ENCODE measurements at regions not wholly inside any gene's neighbourhood (a gene's known extent, or its start where the extent isn't known, plus 50 kb on each side); places are given as distances from the start of the nearest gene placed in this dataset.

DNA sequence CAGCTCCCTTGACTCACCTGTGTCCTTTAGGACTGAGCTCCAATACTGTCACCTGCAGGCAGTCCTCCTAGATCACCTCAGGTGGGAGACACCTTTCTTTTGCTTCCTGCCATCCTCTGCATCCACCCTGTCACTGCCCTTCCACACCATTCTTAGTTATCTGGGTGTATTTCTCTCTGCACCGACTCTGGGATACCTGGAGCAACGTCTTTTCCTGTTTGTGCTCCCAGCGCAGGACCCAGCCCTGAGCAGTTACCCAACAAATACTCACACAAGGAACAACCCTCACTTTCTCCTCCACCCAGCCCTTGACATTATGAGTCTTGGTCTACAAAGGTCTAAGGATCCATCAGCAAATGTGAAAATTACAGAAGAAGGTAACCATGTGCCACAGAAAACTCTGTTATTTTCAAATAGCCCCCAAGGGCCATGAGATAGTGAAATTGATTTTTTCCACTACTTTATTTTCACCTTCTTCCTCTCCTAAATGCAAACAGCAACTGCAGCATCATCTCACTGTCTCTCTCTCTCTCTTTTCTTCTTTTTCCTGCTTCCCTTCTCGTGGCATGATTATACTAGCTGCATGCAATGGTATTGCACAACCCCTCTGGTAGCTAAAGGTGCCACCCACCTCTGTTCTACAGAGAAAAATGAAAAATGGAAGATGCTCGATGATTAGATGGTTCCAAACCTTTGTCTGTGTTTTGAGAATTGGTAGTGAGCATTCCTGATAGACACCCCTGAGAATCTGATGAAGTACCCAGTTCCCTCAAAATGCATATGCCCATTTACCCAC is 89.0 kb downstream of the MIS18A start:
- TF ChIP-seq, protein P1, sequence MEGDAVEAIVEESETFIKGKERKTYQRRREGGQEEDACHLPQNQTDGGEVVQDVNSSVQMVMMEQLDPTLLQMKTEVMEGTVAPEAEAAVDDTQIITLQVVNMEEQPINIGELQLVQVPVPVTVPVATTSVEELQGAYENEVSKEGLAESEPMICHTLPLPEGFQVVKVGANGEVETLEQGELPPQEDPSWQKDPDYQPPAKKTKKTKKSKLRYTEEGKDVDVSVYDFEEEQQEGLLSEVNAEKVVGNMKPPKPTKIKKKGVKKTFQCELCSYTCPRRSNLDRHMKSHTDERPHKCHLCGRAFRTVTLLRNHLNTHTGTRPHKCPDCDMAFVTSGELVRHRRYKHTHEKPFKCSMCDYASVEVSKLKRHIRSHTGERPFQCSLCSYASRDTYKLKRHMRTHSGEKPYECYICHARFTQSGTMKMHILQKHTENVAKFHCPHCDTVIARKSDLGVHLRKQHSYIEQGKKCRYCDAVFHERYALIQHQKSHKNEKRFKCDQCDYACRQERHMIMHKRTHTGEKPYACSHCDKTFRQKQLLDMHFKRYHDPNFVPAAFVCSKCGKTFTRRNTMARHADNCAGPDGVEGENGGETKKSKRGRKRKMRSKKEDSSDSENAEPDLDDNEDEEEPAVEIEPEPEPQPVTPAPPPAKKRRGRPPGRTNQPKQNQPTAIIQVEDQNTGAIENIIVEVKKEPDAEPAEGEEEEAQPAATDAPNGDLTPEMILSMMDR (IDR thresholded peaks at IDR 0.05): no peak
- TF ChIP-seq POLR2AphosphoS5 (IDR thresholded peaks at IDR 0.05) (no peak), POLR2A (IDR thresholded peaks at IDR 0.05; ENCODE audit: low read depth) (no peak), EP300 (IDR thresholded peaks at IDR 0.05) (no peak)
